ENCODE measurements at regions not wholly inside any gene's neighbourhood (a gene's known extent, or its start where the extent isn't known, plus 50 kb on each side); places are given as distances from the start of the nearest gene placed in this dataset.

- no peak for TF ChIP-seq ATF3 (IDR thresholded peaks at IDR 0.05; ENCODE audit: insufficient read depth, low read depth, low read length)
- TF ChIP-seq USF2 (IDR thresholded peaks at IDR 0.05; ENCODE audit: low read length) = no peak
- no peak for TF ChIP-seq TAF1 (IDR thresholded peaks at IDR 0.05; ENCODE audit: low read depth, low read length)
Observed at GRCh38 chr17:14437176-14437575, 136.3 kb downstream of the HS3ST3B1 start (continued).

All from H1 (cell line).